ENCODE measurements at regions not wholly inside any gene's neighbourhood (a gene's known extent, or its start where the extent isn't known, plus 50 kb on each side); places are given as distances from the start of the nearest gene placed in this dataset.
"Not testable (repeated sequence)": the region's sequence is repeated elsewhere in the genome, so short reads cannot be mapped to it uniquely, and the experiment has no call there.

DNA sequence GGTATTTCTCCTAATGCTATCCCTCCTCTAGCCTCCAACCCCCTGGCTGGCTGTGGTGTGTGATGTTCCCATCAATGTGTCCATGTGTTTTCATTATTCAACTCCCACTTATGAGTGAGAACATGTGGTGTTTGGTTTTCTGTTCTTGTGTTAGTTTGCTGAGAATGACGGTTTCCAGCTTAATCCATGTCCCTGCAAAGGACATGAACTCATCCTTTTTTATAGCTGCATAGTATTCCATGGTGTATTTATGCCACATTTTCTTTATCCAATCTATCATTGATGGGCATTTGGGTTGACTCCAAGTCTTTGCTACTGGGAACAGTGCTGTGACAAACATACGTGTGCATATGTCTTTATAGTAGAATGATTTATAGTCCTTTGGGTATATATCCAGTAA, 204.4 kb upstream of the SSTR4 start:
- H3K4me1 ChIP-seq (ENCODE audit: control insufficient read depth, insufficient read depth, low read length); POLR2A ChIA-PET (ENCODE audit: unreplicated experiment): not testable (repeated sequence)
- no CpG with 5 or more reads among the region's 2 CpGs for WGBS, 2 experiments (ENCODE audit: extremely low coverage in 2 of 2, insufficient read length in 1 of 2)

More for the DNA sequence above, 204.4 kb upstream of the SSTR4 start:
- H3K4ac ChIP-seq (ENCODE audit: low read depth, low read length); H2AK5ac ChIP-seq (ENCODE audit: low read depth, low read length); H2BK120ac ChIP-seq (ENCODE audit: low read depth, low read length); H3K56ac ChIP-seq (ENCODE audit: extremely low read depth, insufficient read depth, low read length); H3K9ac ChIP-seq (ENCODE audit: low read depth, low read length); H2BK15ac ChIP-seq (ENCODE audit: low read depth, low read length); H2BK20ac ChIP-seq (ENCODE audit: low read depth, low read length); H3K23ac ChIP-seq (ENCODE audit: low read depth, low read length); intact Hi-C loops (cut with micrococcal nuclease); BruUV-seq (replicated peaks); H4K8ac ChIP-seq (ENCODE audit: low read depth in 2 of 2, low read length in 2 of 2); H4K20me1 ChIP-seq (ENCODE audit: insufficient read depth, low read length); ATAC-seq (ENCODE audit: low read depth); H2AK9ac ChIP-seq (replicated peaks; ENCODE audit: low read depth, low read length, poor library complexity); DNase-seq; H3K9me3 ChIP-seq (ENCODE audit: control insufficient read depth, insufficient read depth, low read length); H3K4me2 ChIP-seq (ENCODE audit: low read depth, low read length); H3K9me1 ChIP-seq (ENCODE audit: insufficient read depth, low read length); H3K79me1 ChIP-seq (ENCODE audit: low read depth in 1 of 2, low read length in 2 of 2); CTCF ChIA-PET; H3K14ac ChIP-seq (replicated peaks; ENCODE audit: low read depth, low read length); H3K18ac ChIP-seq (ENCODE audit: low read depth, low read length); H3K27me3 ChIP-seq (ENCODE audit: control insufficient read depth, insufficient read depth, low read length); H3K4me3 ChIP-seq (ENCODE audit: insufficient read depth, low read depth, low read length); H3K27ac ChIP-seq (ENCODE audit: insufficient read depth, low read length); H4K5ac ChIP-seq (ENCODE audit: low read depth, low read length); H4K91ac ChIP-seq (ENCODE audit: insufficient read depth, low read depth, low read length); H2AFZ ChIP-seq (replicated peaks; ENCODE audit: low read length, poor library complexity); H2BK5ac ChIP-seq (ENCODE audit: low read depth, low read length, poor library complexity, severe bottlenecking); in situ Hi-C loops (cut with MboI; ENCODE audit: low sequenced_read_pairs); H3K36me3 ChIP-seq (ENCODE audit: control insufficient read depth, insufficient read depth, low read length); dilution Hi-C loops (cut with HindIII; ENCODE audit: low sequenced_read_pairs, unreplicated experiment): not testable (repeated sequence)
